ENCODE measurements at regions not wholly inside any gene's neighbourhood (a gene's known extent, or its start where the extent isn't known, plus 50 kb on each side); places are given as distances from the start of the nearest gene placed in this dataset.

GRCh38 chr6:85314586-85314985 is 135.3 kb upstream of the NT5E start:
- peaks cover 0 to 13% (median 2%) of the 10 kb centered on the region in 4 donors for H3K9me3 ChIP-seq (ENCODE audit: control insufficient read depth in 4 of 4, low read length in 3 of 4)
- H3K36me3 ChIP-seq (ENCODE audit: control insufficient read depth in 4 of 4, insufficient read depth in 3 of 4, low read depth in 1 of 4, low read length in 3 of 4): no peaks in the 10 kb centered on the region
- H3K4me1 ChIP-seq (ENCODE audit: control insufficient read depth in 4 of 4, insufficient read depth in 4 of 4, low read length in 3 of 4): no peaks in the 10 kb centered on the region
- TF ChIP-seq JUND (IDR thresholded peaks at IDR 0.05) (no peak), CTCF (IDR thresholded peaks at IDR 0.05; ENCODE audit: low read depth, low read length, missing input control) (no peak)
- 66% methylated on average over 7 of the region's 7 CpGs for WGBS
- DNase-seq (ENCODE audit: low spot score): no peak
- H3K27ac ChIP-seq (ENCODE audit: low read depth in 1 of 2, low read length in 2 of 2): no peak overlapping the region
- no peak overlapping the region for H3K4me3 ChIP-seq (ENCODE audit: low read depth in 1 of 3, low read length in 3 of 3)
- no peak overlapping the region for H3K9ac ChIP-seq (ENCODE audit: low read depth in 1 of 2, low read length in 2 of 2)
- H3K27me3 ChIP-seq (ENCODE audit: control insufficient read depth in 4 of 4, insufficient read depth in 4 of 4, low read length in 3 of 4): no peaks in the 10 kb centered on the region

- WGBS: 80% methylated on average over 3 of the region's 3 CpGs
- TF ChIP-seq EGR1 (IDR thresholded peaks at IDR 0.05; ENCODE audit: low read depth in 2 of 2) (no peak), CTCF (IDR thresholded peaks at IDR 0.05; ENCODE audit: low read depth, low read length, missing input control) (no peak), MAX (IDR thresholded peaks at IDR 0.05) (no peak), RAD21 (IDR thresholded peaks at IDR 0.05) (no peak), TAF1 (conservative IDR thresholded peaks at IDR 0.05) (no peak), SP1 (IDR thresholded peaks at IDR 0.05) (no peak), HNF4G (IDR thresholded peaks at IDR 0.05) (no peak), FOXA1 (IDR thresholded peaks at IDR 0.05) (no peak), YY1 (IDR thresholded peaks at IDR 0.05) (no peak), ZBTB33 (IDR thresholded peaks at IDR 0.05) (no peak), JUND (IDR thresholded peaks at IDR 0.05) (no peak), RXRA (IDR thresholded peaks at IDR 0.05) (no peak), GABPA (IDR thresholded peaks at IDR 0.05 in 1 of 2, conservative IDR thresholded peaks at IDR 0.05 in 1 of 2) (no peak), HNF4A (conservative IDR thresholded peaks at IDR 0.05) (no peak), NR2F2 (IDR thresholded peaks at IDR 0.05) (no peak), FOXA2 (IDR thresholded peaks at IDR 0.05) (no peak)
- TF ChIP-seq, protein P1, sequence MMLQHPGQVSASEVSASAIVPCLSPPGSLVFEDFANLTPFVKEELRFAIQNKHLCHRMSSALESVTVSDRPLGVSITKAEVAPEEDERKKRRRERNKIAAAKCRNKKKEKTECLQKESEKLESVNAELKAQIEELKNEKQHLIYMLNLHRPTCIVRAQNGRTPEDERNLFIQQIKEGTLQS (IDR thresholded peaks at IDR 0.05): no peak
- TF ChIP-seq, protein P2, sequence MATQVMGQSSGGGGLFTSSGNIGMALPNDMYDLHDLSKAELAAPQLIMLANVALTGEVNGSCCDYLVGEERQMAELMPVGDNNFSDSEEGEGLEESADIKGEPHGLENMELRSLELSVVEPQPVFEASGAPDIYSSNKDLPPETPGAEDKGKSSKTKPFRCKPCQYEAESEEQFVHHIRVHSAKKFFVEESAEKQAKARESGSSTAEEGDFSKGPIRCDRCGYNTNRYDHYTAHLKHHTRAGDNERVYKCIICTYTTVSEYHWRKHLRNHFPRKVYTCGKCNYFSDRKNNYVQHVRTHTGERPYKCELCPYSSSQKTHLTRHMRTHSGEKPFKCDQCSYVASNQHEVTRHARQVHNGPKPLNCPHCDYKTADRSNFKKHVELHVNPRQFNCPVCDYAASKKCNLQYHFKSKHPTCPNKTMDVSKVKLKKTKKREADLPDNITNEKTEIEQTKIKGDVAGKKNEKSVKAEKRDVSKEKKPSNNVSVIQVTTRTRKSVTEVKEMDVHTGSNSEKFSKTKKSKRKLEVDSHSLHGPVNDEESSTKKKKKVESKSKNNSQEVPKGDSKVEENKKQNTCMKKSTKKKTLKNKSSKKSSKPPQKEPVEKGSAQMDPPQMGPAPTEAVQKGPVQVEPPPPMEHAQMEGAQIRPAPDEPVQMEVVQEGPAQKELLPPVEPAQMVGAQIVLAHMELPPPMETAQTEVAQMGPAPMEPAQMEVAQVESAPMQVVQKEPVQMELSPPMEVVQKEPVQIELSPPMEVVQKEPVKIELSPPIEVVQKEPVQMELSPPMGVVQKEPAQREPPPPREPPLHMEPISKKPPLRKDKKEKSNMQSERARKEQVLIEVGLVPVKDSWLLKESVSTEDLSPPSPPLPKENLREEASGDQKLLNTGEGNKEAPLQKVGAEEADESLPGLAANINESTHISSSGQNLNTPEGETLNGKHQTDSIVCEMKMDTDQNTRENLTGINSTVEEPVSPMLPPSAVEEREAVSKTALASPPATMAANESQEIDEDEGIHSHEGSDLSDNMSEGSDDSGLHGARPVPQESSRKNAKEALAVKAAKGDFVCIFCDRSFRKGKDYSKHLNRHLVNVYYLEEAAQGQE (IDR thresholded peaks at IDR 0.05): no peak
- Histone ChIP-seq H3K27me3 (ENCODE audit: control insufficient read depth in 4 of 4, insufficient read depth in 4 of 4, low read length in 3 of 4) (no peaks in the 10 kb centered on the region), H3K36me3 (ENCODE audit: control insufficient read depth in 4 of 4, insufficient read depth in 3 of 4, low read depth in 1 of 4, low read length in 3 of 4) (no peaks in the 10 kb centered on the region), H3K4me3 (ENCODE audit: low read depth in 1 of 3, low read length in 3 of 3) (no peak overlapping the region), H3K9ac (ENCODE audit: low read depth in 1 of 2, low read length in 2 of 2) (no peak overlapping the region), H3K27ac (ENCODE audit: low read depth in 1 of 2, low read length in 2 of 2) (no peak overlapping the region), H3K4me1 (ENCODE audit: control insufficient read depth in 4 of 4, insufficient read depth in 4 of 4, low read length in 3 of 4) (no peaks in the 10 kb centered on the region), H3K9me3 (ENCODE audit: control insufficient read depth in 4 of 4, low read length in 3 of 4) (no peaks in the 10 kb centered on the region)
- no peak for DNase-seq (ENCODE audit: low spot score)
Observed at GRCh38 chr6:85300581-85300980, 149.3 kb upstream of the NT5E start.
